GM23248 (cell line): ENCODE measurements at regions not wholly inside any gene's neighbourhood (a gene's known extent, or its start where the extent isn't known, plus 50 kb on each side); places are given as distances from the start of the nearest gene placed in this dataset.

Experiments
- EZH2 ChIP-seq: fragments of 200-600 bp; sonication (generic); IDR thresholded peaks from 2 replicates; pipeline ENCODE4 v1.6.1; 2018; ENCODE audit warnings: antibody characterized with exemption, mild to moderate bottlenecking; ENCODE audit not compliant: insufficient read depth, poor library complexity, severe bottlenecking
- EZH2phosphoT487 ChIP-seq: fragments of 200-600 bp; sonication (generic); IDR thresholded peaks from 2 replicates; pipeline ENCODE4 v1.6.1; 2018; ENCODE audit warnings: antibody characterized with exemption, moderate library complexity, mild to moderate bottlenecking, low read depth; ENCODE audit not compliant: insufficient read depth

- TF ChIP-seq EZH2phosphoT487, result no peak
- no peak for TF ChIP-seq EZH2
Measured at GRCh38 chrX:10095698-10096432, 60.9 kb upstream of the CLCN4 start.
